ENCODE measurements at regions not wholly inside any gene's neighbourhood (a gene's known extent, or its start where the extent isn't known, plus 50 kb on each side); places are given as distances from the start of the nearest gene placed in this dataset.

DNA sequence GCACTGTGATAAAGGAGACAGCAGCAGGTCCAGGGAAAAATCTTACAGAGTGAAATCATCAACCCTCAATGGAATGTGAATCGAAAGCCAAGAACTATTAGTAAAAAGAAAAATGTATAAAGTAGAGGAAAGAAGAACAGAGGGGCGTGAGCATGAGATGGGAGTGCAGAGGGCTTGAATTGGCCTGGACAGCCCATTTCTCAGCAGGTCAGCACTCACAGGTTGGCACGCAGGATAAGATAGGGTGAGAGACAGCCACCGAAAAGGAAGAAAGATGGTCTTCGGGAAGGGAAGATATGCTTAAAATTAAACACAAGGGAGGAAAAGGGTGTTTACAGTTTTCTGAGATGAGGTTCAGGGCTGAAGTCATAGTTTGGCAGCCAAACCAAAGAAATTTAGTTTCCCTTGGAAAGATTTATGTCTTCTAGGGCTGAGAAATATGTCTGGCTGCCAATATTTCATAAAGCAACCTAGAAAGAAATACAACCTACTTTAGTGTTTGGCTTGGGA lies 524.7 kb downstream of the SPATA31D1 start:
- Histone ChIP-seq H3K27ac (ENCODE audit: low read depth, low read length) (no peak overlapping the region), H3K79me2 (ENCODE audit: control insufficient read depth, low read length) (no peaks in the 10 kb centered on the region), H3K4me1 (ENCODE audit: control insufficient read depth, low read length) (no peaks in the 10 kb centered on the region), H3K4me2 (ENCODE audit: low read length) (no peak overlapping the region), H3K9me2 (replicated peaks; ENCODE audit: control insufficient read depth, low read length) (no peaks in the 10 kb centered on the region), H3F3A (ENCODE audit: control insufficient read depth, insufficient read depth) (no peaks in the 10 kb centered on the region), H4K20me1 (ENCODE audit: control insufficient read depth, insufficient read depth, low read depth, low read length) (no peaks in the 10 kb centered on the region), H3K36me3 (ENCODE audit: control insufficient read depth, low read length) (no peaks in the 10 kb centered on the region), H3K27me3 (ENCODE audit: control insufficient read depth, low read length) (no peaks in the 10 kb centered on the region), H3K9me3 (ENCODE audit: control insufficient read depth, insufficient read depth, low read length) (no peaks in the 10 kb centered on the region), H3K4me3 (ENCODE audit: low read length) (no peak overlapping the region)
- TF ChIP-seq, protein P1, sequence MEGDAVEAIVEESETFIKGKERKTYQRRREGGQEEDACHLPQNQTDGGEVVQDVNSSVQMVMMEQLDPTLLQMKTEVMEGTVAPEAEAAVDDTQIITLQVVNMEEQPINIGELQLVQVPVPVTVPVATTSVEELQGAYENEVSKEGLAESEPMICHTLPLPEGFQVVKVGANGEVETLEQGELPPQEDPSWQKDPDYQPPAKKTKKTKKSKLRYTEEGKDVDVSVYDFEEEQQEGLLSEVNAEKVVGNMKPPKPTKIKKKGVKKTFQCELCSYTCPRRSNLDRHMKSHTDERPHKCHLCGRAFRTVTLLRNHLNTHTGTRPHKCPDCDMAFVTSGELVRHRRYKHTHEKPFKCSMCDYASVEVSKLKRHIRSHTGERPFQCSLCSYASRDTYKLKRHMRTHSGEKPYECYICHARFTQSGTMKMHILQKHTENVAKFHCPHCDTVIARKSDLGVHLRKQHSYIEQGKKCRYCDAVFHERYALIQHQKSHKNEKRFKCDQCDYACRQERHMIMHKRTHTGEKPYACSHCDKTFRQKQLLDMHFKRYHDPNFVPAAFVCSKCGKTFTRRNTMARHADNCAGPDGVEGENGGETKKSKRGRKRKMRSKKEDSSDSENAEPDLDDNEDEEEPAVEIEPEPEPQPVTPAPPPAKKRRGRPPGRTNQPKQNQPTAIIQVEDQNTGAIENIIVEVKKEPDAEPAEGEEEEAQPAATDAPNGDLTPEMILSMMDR (IDR thresholded peaks at IDR 0.05; ENCODE audit: low read depth, low read length, poor library complexity, severe bottlenecking) = no peak
- TF ChIP-seq EZH2phosphoT487 (IDR thresholded peaks at IDR 0.05; ENCODE audit: borderline replicate concordance, low read length) = no peak

DNA sequence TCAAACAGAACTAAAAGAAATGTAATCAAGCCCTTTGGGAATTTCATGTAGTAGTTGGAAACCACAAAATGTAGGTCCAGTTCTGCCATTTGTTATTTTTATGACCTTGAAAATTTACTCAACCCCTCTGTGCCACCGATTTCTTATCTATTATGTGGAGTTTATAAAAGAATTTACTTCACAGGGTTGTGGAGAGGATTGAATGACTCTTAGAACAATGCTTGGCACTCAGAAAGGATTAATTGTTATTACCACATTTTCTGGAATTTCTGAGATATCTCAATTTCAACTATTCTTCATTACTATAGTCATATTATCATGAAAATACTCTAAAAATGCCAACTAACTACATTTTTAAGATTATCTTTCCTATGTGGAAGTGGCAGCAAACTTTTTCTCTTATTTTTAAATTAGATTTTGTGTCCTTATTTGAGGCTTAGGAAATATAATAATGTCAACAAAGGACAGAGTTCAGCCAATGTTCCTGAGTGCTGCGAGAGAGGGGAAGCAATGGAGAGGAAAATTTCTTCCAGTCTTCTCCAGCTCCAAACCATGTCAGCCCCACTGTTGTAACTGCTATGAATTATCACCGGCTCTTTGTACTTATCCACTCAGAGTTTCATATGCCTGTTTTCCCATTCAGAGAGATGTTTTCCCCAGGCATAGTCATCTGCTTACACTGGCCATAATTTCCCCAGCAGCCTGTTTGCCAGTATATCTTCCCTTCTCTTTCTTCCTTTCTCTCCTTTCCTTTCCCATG lies 525.6 kb downstream of the SPATA31D1 start:
- no peaks in the 10 kb centered on the region for H3K79me2 ChIP-seq (ENCODE audit: control insufficient read depth, low read length)
- H3K9me2 ChIP-seq (replicated peaks; ENCODE audit: control insufficient read depth, low read length) = no peaks in the 10 kb centered on the region
- H3K27ac ChIP-seq (ENCODE audit: low read depth, low read length) = no peak overlapping the region
- H3F3A ChIP-seq (ENCODE audit: control insufficient read depth, insufficient read depth) = no peaks in the 10 kb centered on the region
- no peaks in the 10 kb centered on the region for H3K27me3 ChIP-seq (ENCODE audit: control insufficient read depth, low read length)
- TF ChIP-seq, protein P1 (IDR thresholded peaks at IDR 0.05; ENCODE audit: low read depth, low read length, poor library complexity, severe bottlenecking) = no peak
- TF ChIP-seq EZH2phosphoT487 (IDR thresholded peaks at IDR 0.05; ENCODE audit: borderline replicate concordance, low read length) = no peak
- no peaks in the 10 kb centered on the region for H3K36me3 ChIP-seq (ENCODE audit: control insufficient read depth, low read length)
- no peak overlapping the region for H3K4me3 ChIP-seq (ENCODE audit: low read length)
- no peak overlapping the region for H3K4me2 ChIP-seq (ENCODE audit: low read length)
- H3K4me1 ChIP-seq (ENCODE audit: control insufficient read depth, low read length) = no peaks in the 10 kb centered on the region
- H3K9me3 ChIP-seq (ENCODE audit: control insufficient read depth, insufficient read depth, low read length) = no peaks in the 10 kb centered on the region
- H4K20me1 ChIP-seq (ENCODE audit: control insufficient read depth, insufficient read depth, low read depth, low read length) = no peaks in the 10 kb centered on the region

DNA sequence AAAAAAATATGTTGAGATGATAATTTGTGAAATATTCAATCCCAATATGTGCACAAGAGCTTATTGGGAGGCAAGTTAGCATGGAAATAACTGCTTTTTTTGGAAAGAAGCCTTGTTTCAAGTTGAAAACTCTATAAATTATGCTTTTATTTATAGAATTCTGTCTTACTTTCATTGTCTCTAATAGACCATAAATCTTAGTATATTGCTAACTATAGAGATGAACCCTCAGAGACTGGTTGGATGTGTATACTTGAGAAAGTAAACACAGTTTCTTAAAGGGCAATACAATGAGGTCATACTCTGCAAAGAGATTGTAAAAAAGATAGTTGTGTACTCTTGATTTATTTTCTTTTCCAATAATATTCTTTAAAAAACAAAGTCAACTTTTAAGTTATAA lies 530.3 kb downstream of the SPATA31D1 start:
- Histone ChIP-seq H3K36me3 (ENCODE audit: control insufficient read depth, low read length) (no peaks in the 10 kb centered on the region), H3K9me2 (replicated peaks; ENCODE audit: control insufficient read depth, low read length) (no peaks in the 10 kb centered on the region), H3K4me1 (ENCODE audit: control insufficient read depth, low read length) (no peaks in the 10 kb centered on the region), H3K27ac (ENCODE audit: low read depth, low read length) (no peak overlapping the region), H3K79me2 (ENCODE audit: control insufficient read depth, low read length) (no peaks in the 10 kb centered on the region), H3K27me3 (ENCODE audit: control insufficient read depth, low read length) (no peaks in the 10 kb centered on the region), H3K9me3 (ENCODE audit: control insufficient read depth, insufficient read depth, low read length) (no peaks in the 10 kb centered on the region), H3K4me3 (ENCODE audit: low read length) (no peak overlapping the region), H4K20me1 (ENCODE audit: control insufficient read depth, insufficient read depth, low read depth, low read length) (no peaks in the 10 kb centered on the region), H3K4me2 (ENCODE audit: low read length) (no peak overlapping the region), H3F3A (ENCODE audit: control insufficient read depth, insufficient read depth) (no peaks in the 10 kb centered on the region)
- TF ChIP-seq, protein P1 (IDR thresholded peaks at IDR 0.05; ENCODE audit: low read depth, low read length, poor library complexity, severe bottlenecking) = no peak
- no peak for TF ChIP-seq EZH2phosphoT487 (IDR thresholded peaks at IDR 0.05; ENCODE audit: borderline replicate concordance, low read length)

Measured in DOHH2 (cell line).